GM18868 (cell line): ENCODE measurements at regions not wholly inside any gene's neighbourhood (a gene's known extent, or its start where the extent isn't known, plus 50 kb on each side); places are given as distances from the start of the nearest gene placed in this dataset.
"Not testable (repeated sequence)": the region's sequence is repeated elsewhere in the genome, so short reads cannot be mapped to it uniquely, and the experiment has no call there.

Source experiments
- ATAC-seq: cut with Tn5 transposase; IDR thresholded peaks from one replicate; pipeline ENCODE4 v1.9.1; 2021; ENCODE audit warnings: mild to moderate bottlenecking, moderate library complexity; ENCODE audit not compliant: unreplicated experiment

DNA sequence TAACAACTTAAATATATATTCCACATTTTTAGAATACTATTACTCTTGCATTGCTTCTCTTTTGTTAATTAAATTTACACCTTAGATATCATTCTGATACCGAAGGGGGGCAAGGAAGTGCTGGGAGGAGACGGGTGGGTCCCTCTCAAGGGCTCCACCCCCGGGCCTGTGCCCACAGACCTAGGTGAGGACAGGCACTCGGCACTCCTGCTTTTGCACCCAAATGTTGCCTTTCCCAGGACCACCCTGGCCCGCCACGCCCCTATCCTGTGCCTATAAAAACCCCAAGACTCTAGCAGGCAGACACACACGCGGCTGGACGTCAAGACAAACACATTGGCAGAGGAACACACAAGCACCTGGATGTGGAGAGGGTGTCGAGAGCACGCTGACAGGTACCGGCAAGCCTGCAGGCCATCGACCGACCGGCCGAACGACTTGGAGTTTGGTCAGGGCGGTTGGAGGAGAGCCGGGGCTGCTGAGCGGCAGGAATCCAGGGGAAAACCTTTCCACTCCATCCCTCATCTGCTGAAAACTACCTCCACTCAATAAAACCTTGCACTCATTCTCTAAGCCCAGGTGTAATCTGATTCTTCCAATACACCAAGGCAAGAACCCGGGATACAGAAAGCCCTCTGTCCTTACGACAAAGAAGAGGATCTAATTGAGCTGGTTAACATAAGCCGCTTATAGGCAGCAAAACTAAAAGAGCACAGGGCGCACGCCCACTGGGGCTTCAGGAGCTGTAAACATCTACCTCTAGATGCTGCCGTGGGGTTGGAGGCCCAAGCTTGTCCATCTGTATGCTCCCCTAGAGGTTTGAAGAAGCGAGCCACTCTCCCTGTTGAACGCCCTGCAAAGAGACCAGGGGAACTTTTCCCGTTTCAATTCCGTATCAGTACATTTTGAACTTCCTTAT, 197.4 kb upstream of the PRSS16 start:
- ATAC-seq, result no peak

DNA sequence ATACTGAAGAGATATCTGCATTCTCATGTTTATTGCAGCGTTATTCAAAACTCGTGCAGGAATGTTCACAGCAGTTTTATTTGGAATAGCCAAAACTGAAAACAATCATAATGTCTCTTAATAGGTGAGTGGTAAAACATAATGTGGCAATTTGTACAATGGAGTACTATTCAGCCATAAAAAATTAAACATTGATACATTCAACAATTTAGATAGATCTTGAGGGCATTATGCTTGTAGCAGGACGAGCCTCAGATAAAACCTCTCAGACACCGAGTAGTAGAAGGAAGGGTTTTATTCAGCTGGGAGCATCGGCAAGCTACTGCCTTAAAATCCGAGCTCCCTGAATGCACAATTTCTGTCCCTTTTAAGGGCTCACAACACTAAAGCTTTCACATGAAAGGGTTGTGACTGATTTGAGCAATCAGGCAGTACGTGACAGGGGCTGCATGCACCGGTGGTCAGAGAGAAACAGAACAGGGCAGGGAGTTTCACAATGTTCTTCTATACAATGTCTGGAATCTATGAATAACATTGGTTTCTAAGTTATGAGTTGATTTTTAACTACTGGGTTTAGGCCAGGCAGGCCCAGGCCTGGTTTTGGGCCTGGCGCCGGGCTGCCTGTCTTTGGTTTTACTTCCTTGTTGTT, 195.3 kb upstream of the PRSS16 start:
- not testable (repeated sequence) for ATAC-seq

DNA sequence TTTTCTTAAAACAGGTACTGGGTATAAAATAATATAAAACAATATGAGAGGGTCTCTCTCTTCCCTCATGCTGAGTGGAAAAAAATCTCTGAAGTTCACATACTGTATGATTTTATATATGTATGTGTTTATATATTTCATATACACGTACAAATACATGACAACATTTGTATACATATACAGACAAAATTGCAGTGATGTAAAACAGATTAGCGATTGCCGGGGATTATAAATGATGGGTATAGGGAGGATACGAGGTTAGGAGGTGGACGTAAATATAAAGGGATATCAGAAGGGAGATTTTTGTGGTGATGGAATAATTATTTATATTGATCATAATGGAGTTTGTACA, 194.8 kb upstream of the PRSS16 start:
- no peak for ATAC-seq

DNA sequence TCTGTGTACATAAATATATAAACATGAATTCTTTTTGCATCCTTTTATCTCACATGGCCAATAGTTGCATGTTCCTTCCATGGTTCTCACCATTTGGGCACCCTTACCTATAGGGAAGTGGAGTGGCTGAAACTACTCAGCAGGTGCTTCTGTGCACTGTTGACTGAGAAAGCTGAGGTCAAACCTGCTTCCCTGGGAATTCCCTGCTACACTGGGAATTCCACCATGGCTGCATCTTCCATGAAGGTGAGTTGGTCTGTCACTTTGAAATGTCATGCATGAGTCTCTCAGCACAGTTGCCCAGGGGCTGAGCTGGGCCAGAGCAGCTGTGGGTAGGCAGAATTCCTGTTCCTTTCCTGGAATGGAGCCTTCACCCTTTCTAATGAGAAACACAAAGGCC, 193.8 kb upstream of the PRSS16 start:
- no peak for ATAC-seq

DNA sequence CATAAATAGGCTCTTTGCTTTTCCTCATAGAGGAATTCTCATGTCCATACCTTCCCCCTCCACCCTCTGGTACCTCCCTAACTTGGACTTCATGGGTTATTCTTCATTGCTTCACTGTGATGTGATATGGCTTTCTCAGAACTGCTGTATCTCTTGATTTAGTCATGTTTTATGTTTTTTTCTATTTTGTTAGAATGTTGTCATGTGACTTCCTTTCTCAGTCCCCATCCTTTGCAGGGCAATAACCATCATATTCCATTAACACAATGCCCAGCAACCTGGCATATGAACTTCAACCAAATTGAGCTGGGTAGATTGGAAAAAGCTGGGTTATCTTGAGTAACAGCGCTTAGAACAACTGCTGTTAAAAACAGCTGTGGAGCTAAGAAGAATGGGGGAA, 190.9 kb upstream of the PRSS16 start:
- no peak for ATAC-seq

DNA sequence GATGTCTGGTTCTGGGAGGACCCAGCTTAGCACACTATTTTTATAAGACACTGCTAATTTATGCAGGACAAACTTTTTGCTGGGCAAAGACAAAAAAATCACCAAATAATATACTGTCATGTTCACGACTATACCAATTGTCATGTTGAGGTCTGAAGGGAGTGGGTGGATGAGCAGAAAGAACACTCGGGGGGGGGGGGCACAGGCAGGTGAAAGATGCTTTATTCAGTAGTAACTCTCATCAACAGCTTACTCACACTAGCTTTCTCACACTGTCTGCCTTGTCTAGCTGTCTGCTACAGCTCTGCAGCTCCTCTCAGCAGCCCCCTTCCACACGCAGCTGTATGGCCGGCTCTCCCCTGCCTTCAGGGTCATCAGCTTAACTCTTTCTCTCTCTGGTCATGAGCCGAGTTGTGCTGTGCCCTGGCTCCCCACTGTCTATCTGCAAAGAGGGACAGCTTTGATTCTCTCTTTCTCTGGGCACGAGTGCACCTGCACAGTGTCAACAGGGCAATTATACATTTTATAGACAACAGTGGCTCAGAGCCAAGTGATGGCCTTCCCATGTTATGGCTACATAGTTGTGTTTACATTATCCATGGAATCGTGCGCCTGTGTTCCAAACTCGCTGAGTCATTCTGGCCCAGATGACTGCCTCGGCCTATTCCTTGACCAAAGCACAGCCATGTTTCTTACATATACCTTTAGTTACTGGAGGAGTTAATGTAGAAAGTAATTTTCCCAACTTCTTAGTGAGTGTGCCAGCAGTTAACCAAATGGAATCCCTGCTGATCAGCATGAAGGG, 187.7 kb upstream of the PRSS16 start:
- ATAC-seq, result no peak

DNA sequence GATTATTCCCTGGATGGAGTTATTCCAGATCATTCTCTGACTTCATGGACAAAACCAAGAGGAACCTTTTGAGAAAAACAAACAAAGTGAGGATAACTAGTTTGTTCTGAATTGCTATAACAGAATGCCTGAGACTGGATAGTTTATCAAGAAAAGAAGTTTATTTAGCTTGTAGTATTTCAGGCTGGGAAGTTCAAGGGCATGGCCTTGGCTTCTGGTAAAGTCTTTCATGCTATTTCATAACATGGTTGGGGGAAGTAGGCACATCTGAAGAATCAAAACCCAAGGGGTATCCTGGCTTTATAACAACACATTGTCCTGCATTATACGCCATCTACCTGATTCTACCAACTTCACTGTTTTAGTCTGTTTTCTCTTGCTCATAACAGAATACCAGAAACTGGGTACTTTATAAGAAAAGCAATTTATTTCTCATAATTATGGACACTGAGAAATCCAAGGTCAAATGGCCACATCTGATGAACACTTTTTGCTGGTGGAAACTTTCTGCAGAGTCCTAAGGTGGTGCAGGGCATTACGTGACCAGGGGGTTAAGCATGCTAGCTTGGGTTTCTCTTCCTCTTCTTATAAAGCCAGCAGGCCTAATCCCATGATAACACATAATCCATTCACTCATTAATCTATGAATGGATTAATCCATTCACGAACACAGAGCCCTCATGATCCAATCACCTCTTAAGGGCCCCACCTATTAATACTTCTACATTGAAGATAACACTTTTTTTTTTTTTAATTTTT, 186.1 kb upstream of the PRSS16 start:
- ATAC-seq, result no peak

DNA sequence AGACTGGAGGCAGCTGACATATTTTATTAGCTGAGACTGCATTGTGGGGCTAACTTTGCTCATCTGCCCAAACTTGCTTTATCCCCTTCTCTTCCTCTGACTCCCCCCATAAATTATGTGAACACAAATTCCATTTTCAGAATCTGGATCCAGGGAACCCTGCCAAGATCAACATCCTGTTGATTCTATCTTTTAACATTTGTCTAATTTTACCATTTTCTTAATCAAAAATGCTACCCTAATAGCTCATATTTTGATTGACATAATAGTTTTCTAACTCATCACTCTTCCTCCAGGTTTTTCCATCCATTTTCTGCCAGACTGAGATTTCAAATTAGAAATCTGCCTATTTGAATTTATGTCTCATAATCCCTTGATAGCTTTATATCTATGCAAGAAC, 184.7 kb upstream of the PRSS16 start:
- no peak for ATAC-seq

DNA sequence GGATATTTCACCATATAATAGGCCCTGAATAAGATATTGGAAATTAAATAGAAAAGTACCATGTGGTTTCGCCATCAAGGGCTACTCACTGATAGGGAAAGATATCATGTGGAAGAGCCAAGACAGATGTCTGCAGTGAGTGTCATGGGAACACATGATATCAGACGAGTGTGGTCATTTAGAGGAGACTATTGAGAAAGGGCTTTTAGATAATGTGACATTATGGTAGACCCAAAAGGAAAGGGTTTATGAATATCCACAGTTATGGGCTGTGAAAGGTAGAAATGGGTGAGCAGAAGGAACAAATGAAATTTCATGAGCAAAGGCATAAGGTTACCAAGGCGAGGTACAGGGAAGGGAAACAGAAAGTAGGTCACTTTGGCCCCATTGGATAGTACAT, 182.3 kb upstream of the PRSS16 start:
- ATAC-seq, result no peak

DNA sequence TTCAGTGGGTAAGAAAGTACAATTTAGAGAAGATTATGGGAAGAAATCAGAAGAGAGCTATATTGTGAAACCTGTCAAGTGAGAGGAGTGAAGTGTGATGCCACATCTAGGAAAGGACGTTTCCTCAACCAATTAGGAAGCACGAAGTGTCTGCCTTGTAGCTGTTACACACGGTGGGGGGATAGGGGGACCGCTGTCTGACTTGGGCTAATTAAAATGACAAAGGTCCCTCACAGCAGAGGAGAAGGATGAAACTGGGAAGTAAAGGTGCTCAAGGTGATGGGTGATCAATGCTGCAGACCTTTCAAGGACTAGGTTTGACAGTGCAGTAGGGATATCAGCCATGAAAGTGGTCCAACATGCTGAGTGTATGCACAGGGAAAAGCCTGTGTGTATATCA, 181.1 kb upstream of the PRSS16 start:
- no peak for ATAC-seq

DNA sequence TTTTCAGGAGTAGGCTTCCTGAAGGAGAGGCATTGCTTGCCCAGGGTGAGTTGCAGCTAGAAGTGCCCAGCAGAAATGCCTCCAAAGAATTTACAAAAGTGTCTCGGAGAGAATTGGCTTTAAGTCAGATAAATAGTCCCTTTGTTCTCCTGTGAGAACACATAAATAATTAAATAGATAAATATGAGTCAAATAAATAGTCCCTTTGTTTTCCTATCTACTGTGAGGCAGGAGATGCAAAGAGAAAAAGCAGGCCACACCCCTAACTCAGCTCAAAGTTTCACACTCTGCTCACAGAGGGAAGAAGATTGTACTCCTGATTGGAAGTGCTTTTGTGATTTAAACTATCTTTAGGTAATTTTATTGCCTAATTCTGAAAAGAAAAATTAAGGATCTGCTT, 180.7 kb upstream of the PRSS16 start:
- no peak for ATAC-seq

DNA sequence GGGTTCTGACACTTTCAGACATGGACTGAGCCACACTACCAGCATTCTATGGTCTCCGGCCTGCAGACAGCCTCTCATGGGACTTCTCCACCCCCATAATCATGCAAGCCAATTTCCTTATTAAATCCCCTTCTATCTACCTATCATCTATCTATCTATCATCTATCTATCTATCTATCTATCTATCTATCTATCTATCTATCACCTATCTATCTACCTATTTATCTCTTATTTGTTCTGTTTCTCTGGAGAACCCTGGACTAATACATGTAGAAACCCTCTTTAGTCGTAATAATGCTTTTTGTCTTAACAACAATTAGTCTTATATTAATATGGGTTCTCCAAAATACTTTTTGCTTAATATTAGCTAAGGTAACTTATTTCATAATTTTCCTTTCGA, 174.1 kb upstream of the PRSS16 start:
- ATAC-seq, result no peak

DNA sequence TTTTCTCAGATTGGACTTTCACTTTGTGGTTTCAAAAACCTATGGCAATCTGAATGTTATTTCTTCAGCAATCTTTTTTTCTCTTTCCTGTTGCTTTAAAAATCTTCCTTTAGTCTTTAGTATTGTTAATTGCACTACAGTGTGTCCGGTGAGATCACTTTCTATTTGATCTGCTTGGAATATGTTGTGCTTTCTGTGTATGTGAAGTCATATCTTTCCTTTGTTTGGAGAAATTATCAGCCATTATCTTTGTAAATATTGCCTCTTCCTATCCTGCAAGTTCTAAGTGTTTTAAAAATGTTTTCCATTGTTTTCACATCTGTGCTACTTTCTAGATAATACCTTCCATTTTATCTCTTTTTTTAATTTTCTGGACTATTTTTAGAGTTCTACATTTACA, 171.4 kb upstream of the PRSS16 start:
- no peak for ATAC-seq

DNA sequence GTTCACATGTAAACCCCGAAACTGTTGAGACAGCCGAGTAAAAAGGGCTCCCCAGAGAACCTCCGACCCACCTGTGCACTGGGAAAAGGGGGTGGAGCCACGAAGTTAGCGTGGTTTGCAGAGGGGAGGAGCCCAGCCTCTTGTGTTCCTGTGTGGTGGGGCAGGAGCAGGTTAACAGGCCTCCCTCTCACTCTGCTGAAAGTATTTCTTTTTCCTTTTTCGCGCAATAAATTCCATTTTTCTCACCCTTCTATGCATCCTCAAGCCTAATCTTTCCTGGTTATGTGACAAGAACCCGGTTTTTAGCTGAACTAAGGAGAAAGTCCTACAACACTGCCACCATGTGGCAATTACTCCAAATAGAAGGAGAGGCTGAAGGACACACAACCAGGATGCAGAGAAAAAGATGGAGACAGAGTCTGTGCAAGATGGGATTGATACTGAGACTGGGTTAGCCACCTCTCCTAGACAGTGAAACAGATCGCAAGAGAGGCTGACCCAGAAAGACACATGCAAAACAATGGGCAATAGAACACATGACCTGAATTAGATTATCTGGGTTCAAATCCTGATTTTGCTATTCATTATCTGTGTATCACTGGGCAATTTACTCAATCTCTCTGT, 168.7 kb upstream of the PRSS16 start:
- peak; percentile 87 for ATAC-seq

DNA sequence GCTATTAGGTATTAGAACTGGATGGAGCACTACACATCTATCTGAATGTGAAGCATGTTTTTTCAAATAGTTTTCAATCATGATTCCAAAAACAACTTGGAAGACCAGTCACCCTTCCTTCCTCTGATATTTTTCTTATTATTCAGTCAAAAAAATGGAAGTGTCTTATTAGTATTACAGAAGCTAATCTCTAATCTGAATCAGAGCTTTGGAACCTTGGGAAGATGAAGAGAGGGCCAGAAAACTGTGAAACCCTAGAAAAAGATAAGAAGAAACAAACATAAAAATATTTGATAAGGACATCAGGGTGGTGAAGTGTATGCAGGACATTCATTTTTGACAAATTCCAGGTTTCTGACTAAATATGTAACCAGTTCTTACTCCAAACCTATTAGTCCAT, 166.3 kb upstream of the PRSS16 start:
- ATAC-seq, result no peak

DNA sequence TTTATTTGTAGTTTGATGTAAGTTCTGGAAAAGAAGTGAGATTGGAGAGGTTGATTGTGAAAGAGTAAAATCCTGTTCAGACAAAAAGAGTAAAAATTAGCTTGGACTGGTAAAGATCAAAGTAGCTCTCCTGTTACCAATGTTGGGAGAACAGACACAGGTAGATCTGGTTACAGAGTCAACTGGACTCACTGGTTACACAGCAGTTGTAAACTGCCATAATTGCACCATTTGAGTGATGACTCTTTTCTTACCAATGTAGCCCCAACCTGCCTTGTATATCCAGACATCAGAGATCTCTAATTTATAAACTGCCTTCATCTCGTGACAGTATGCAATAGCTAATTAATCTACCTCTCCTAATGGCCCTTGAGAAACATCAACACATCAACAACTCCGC, 165.6 kb upstream of the PRSS16 start:
- no peak for ATAC-seq

DNA sequence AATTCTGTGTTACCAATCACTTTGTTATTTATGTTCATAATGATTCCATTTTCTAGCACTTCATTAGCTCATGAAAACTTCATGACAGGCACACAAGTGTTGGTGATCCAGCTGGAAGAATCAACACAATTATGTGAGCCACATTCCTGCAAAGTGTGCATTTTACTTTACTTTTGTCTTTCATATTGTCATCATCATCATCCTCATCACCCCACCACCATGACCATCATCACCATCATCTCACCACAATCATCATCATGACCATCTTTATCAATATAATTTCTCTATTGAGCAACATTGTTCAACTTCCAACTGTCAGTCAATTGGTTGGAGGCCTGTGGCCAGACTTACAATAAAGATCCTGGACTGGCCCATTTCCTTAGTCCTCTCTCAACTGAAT, 159.4 kb upstream of the PRSS16 start:
- no peak for ATAC-seq

DNA sequence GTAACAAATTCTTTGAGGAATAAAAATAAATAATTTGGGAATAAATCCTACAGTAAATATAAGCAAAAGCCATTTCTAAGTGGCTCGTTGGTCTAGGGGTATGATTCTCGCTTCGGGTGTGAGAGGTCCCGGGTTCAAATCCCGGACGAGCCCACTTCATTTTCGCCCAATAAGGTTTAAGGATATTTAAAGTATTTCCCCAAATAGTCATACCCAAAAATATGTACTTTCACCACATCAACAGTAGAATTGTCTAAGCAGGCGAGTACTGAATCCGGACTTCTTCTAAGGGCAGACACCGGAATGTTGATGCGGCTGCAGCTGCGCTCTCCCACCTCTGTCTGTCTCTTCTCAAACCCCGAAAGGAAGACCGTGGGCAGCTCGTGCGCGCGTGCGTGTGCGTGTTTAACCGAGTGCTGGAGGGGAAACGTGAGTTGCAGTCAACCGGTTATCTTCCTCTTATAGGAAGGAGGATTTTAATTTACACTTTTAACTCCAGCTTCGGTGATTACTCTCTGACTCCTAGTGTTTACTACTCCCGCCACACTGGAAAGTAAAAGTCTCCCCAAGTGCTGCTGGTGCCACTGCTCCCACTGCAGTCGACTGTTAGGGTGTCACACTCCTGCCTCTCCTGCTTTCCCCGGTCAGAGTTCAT, 155.7 kb upstream of the PRSS16 start:
- peak; percentile 81 for ATAC-seq

DNA sequence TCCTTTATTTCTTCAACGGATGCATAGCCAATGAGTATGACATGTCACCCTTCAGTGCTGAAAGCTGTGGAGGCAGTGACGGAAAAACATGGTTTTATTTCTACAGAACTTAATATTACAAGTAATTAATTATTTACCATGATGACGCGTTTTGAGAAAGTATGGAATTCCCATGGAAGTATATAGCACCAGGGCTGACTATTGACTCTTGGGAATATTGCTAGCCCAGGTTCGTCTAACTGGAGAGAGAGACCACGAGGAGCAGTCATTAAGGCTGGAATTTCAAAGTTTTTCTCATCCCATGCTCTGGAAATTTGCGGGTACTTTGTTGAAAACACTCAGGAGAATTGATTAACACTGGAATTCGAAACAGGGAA, 155.2 kb upstream of the PRSS16 start:
- ATAC-seq, result no peak

DNA sequence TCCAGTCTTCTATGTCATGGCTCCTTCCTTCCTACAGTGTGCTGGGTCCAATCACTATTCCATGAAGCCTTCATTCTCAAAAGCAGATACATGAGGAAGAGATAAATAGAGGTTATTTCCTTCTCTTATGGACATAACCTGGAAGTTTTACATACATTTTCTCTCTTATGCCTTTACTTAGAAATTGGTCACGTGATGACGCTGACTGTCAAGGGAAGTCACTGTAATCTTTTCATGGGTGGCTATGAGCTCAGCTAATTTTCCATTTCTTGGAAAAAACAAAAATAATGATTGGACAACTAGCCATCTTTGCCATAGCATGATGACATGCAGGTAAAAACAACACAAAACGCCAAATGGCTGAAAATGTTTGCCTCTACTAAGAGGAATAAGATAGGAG, 151.6 kb upstream of the PRSS16 start:
- no peak for ATAC-seq
